ENCODE measurements at regions not wholly inside any gene's neighbourhood (a gene's known extent, or its start where the extent isn't known, plus 50 kb on each side); places are given as distances from the start of the nearest gene placed in this dataset.

- Mint-ChIP-seq H3K27me3 (peaks cover 0 to 20% (median 7%) of the 10 kb centered on the region in 5 donors), H3K36me3 (peaks cover 0 to 5% (median 0%) of the 10 kb centered on the region in 5 donors), H3K27ac (no peak overlapping the region), H3K9me3 (peaks cover 1 to 27% (median 10%) of the 10 kb centered on the region in 11 donors), H3K4me3 (no peak overlapping the region), H3K4me1 (peaks cover 0 to 2% (median 0%) of the 10 kb centered on the region in 7 donors)
- no peak overlapping the region for H3K27ac ChIP-seq (ENCODE audit: low read depth, low read length)
- H3K27me3 ChIP-seq (ENCODE audit: control insufficient read depth in 2 of 2, insufficient read depth in 2 of 2, low read length in 2 of 2), result no peaks in the 10 kb centered on the region
- H3K4me1 ChIP-seq (ENCODE audit: control insufficient read depth in 2 of 2, insufficient read depth in 2 of 2, low read length in 2 of 2), result no peaks in the 10 kb centered on the region
- peaks cover 0 to 6% (median 0%) of the 10 kb centered on the region in 3 experiments for H3K9me3 ChIP-seq (ENCODE audit: control insufficient read depth in 2 of 3, low read length in 3 of 3)
- intact Hi-C loops (cut with micrococcal nuclease), result no loop called here
- H3K36me3 ChIP-seq (ENCODE audit: control insufficient read depth in 2 of 3, insufficient read depth in 3 of 3, low read length in 3 of 3), result no peaks in the 10 kb centered on the region
- POLR2A ChIA-PET, result no interaction called here
- CTCF ChIA-PET, result no interaction called here
- no peak overlapping the region for H3K4me3 ChIP-seq (ENCODE audit: low read length)
- DNase-seq (no peak), ATAC-seq (no peak)
Measured at GRCh38 chr2:118524911-118525310, 322.5 kb downstream of the EN1 start.

DNA sequence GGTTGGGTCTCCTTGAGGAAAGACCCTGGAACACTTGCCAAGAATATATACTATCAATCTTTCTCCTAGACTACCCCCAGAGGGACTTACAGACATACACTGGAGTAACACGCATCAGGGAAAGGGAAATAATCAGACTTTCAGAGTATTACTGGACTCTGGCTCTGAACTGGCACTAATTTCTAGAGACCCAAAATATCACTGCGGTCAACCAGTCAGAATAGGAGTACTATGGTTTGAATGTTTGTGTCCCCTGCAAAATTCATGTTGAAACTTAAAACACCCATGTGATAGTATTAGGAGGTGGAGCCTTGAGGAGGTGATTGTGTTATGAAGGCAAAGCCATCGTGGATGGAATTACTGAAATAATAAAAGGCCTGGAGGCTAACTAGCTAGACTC is 323.7 kb downstream of the EN1 start:
- no peak overlapping the region for H3K27ac Mint-ChIP-seq
- ChIA-PET CTCF (no interaction called here), POLR2A (no interaction called here)
- intact Hi-C loops (cut with micrococcal nuclease), result no loop called here
- no peak for DNase-seq
- H3K4me1 ChIP-seq (ENCODE audit: control insufficient read depth in 2 of 2, insufficient read depth in 2 of 2, low read length in 2 of 2), result no peaks in the 10 kb centered on the region
- no peak overlapping the region for H3K4me3 Mint-ChIP-seq
- H3K36me3 Mint-ChIP-seq, result peaks cover 0 to 5% (median 0%) of the 10 kb centered on the region in 5 donors
- no peaks in the 10 kb centered on the region for H3K4me1 Mint-ChIP-seq
- H3K27ac ChIP-seq (ENCODE audit: low read depth, low read length), result no peak overlapping the region
- peaks cover 0 to 38% (median 11%) of the 10 kb centered on the region in 11 donors for H3K9me3 Mint-ChIP-seq
- H3K9me3 ChIP-seq (ENCODE audit: control insufficient read depth in 2 of 3, low read length in 3 of 3), result peaks cover 0 to 6% (median 0%) of the 10 kb centered on the region in 3 experiments
- no peaks in the 10 kb centered on the region for H3K27me3 ChIP-seq (ENCODE audit: control insufficient read depth in 2 of 2, insufficient read depth in 2 of 2, low read length in 2 of 2)
- no peak overlapping the region for H3K4me3 ChIP-seq (ENCODE audit: low read length)
- no peaks in the 10 kb centered on the region for H3K36me3 ChIP-seq (ENCODE audit: control insufficient read depth in 2 of 3, insufficient read depth in 3 of 3, low read length in 3 of 3)
- ATAC-seq, result no peak
- H3K27me3 Mint-ChIP-seq, result peaks cover 0 to 17% (median 4%) of the 10 kb centered on the region in 5 donors

DNA sequence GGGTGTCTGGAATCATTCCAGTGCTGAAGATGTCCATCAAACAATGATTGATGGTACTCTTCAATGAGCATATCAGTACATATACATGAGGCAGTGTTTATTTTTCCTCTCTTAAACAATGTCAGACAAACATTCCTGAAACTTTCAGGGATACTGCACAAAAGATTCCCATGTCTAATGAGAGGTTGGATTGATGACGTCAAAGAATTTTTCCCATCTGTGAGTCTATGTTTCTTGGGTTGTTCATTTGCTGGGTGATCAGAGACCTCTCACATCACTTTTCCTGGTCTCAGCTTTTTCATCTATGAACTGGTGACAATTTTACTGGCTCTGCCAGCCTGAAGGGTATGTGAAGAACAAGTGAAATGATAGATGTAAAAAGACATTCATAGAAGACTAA is 325.5 kb downstream of the EN1 start:
- ChIA-PET POLR2A (no interaction called here), CTCF (no interaction called here)
- Histone ChIP-seq H3K27ac (ENCODE audit: low read depth, low read length) (no peak overlapping the region), H3K4me3 (ENCODE audit: low read length) (no peak overlapping the region), H3K9me3 (ENCODE audit: control insufficient read depth in 2 of 3, low read length in 3 of 3) (peaks cover 0 to 6% (median 0%) of the 10 kb centered on the region in 3 experiments), H3K4me1 (ENCODE audit: control insufficient read depth in 2 of 2, insufficient read depth in 2 of 2, low read length in 2 of 2) (no peaks in the 10 kb centered on the region), H3K27me3 (ENCODE audit: control insufficient read depth in 2 of 2, insufficient read depth in 2 of 2, low read length in 2 of 2) (no peaks in the 10 kb centered on the region), H3K36me3 (ENCODE audit: control insufficient read depth in 2 of 3, insufficient read depth in 3 of 3, low read length in 3 of 3) (no peaks in the 10 kb centered on the region)
- Mint-ChIP-seq H3K27me3 (peaks cover 0 to 12% (median 4%) of the 10 kb centered on the region in 5 donors), H3K4me3 (no peak overlapping the region), H3K4me1 (no peaks in the 10 kb centered on the region), H3K9me3 (peaks cover 0 to 40% (median 13%) of the 10 kb centered on the region in 11 donors), H3K36me3 (peaks cover 0 to 5% (median 0%) of the 10 kb centered on the region in 5 donors), H3K27ac (no peak overlapping the region)
- intact Hi-C loops (cut with micrococcal nuclease), result no loop called here
- DNase-seq (no peak), ATAC-seq (no peak)

GRCh38 chr2:118521272-118521671 is 326.2 kb downstream of the EN1 start:
- Histone ChIP-seq H3K9me3 (ENCODE audit: control insufficient read depth in 2 of 3, low read length in 3 of 3) (peaks cover 0 to 6% (median 0%) of the 10 kb centered on the region in 3 experiments), H3K27me3 (ENCODE audit: control insufficient read depth in 2 of 2, insufficient read depth in 2 of 2, low read length in 2 of 2) (no peaks in the 10 kb centered on the region), H3K4me3 (ENCODE audit: low read length) (no peak overlapping the region), H3K27ac (ENCODE audit: low read depth, low read length) (no peak overlapping the region), H3K36me3 (ENCODE audit: control insufficient read depth in 2 of 3, insufficient read depth in 3 of 3, low read length in 3 of 3) (no peaks in the 10 kb centered on the region), H3K4me1 (ENCODE audit: control insufficient read depth in 2 of 2, insufficient read depth in 2 of 2, low read length in 2 of 2) (no peaks in the 10 kb centered on the region)
- DNase-seq, result no peak
- Mint-ChIP-seq H3K9me3 (peaks cover 0 to 40% (median 13%) of the 10 kb centered on the region in 11 donors), H3K36me3 (peaks cover 0 to 5% (median 0%) of the 10 kb centered on the region in 5 donors), H3K4me1 (no peaks in the 10 kb centered on the region), H3K27me3 (peaks cover 0 to 12% (median 4%) of the 10 kb centered on the region in 5 donors), H3K4me3 (no peak overlapping the region), H3K27ac (no peak overlapping the region)
- ATAC-seq, result no peak
- POLR2A ChIA-PET, result no interaction called here
- CTCF ChIA-PET, result no interaction called here
- intact Hi-C loops (cut with micrococcal nuclease), result no loop called here

- CTCF ChIA-PET, result interaction anchor here (0.6 kb wide), 1 partner anchor 15 kb away, joined by 3 read pairs; no protein-coding TSS in a partner anchor
- Histone ChIP-seq H3K27me3 (ENCODE audit: control insufficient read depth in 2 of 2, insufficient read depth in 2 of 2, low read length in 2 of 2) (no peaks in the 10 kb centered on the region), H3K9me3 (ENCODE audit: control insufficient read depth in 2 of 3, low read length in 3 of 3) (peaks cover 0 to 6% (median 0%) of the 10 kb centered on the region in 3 experiments), H3K4me3 (ENCODE audit: low read length) (no peak overlapping the region), H3K4me1 (ENCODE audit: control insufficient read depth in 2 of 2, insufficient read depth in 2 of 2, low read length in 2 of 2) (no peaks in the 10 kb centered on the region), H3K36me3 (ENCODE audit: control insufficient read depth in 2 of 3, insufficient read depth in 3 of 3, low read length in 3 of 3) (no peaks in the 10 kb centered on the region), H3K27ac (ENCODE audit: low read depth, low read length) (no peak overlapping the region)
- DNase-seq (no peak), ATAC-seq (no peak)
- intact Hi-C loops (cut with micrococcal nuclease), result no loop called here
- Mint-ChIP-seq H3K4me3 (no peak overlapping the region), H3K27me3 (peaks cover 0 to 7% (median 4%) of the 10 kb centered on the region in 5 donors), H3K36me3 (peaks cover 0 to 5% (median 0%) of the 10 kb centered on the region in 5 donors), H3K27ac (no peak overlapping the region), H3K9me3 (peaks cover 0 to 40% (median 16%) of the 10 kb centered on the region in 11 donors), H3K4me1 (no peaks in the 10 kb centered on the region)
- POLR2A ChIA-PET, result no interaction called here
Measured at GRCh38 chr2:118520246-118520645, 327.2 kb downstream of the EN1 start.

DNA sequence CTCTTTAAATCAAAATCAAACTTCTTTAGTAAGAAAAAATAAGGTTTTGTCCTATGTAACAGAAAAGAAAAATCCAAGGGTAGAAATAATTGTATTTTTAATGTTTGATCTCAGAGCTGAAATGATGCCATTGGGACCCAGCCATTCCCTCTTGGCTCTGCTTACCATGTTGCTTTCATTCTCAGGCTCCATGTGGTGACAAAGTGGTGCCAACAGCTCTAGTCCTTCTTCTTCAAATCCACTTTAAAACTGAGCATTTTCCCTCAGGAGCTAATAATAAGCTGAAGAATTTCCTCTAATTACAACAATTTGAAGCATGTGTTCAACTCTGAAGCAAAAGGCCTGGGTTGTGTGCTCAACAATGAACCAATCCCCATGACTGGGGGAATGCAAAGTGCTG is 327.9 kb downstream of the EN1 start:
- Histone ChIP-seq H3K27ac (ENCODE audit: low read depth, low read length) (no peak overlapping the region), H3K36me3 (ENCODE audit: control insufficient read depth in 2 of 3, insufficient read depth in 3 of 3, low read length in 3 of 3) (no peaks in the 10 kb centered on the region), H3K4me1 (ENCODE audit: control insufficient read depth in 2 of 2, insufficient read depth in 2 of 2, low read length in 2 of 2) (no peaks in the 10 kb centered on the region), H3K4me3 (ENCODE audit: low read length) (no peak overlapping the region), H3K9me3 (ENCODE audit: control insufficient read depth in 2 of 3, low read length in 3 of 3) (peaks cover 0 to 6% (median 0%) of the 10 kb centered on the region in 3 experiments), H3K27me3 (ENCODE audit: control insufficient read depth in 2 of 2, insufficient read depth in 2 of 2, low read length in 2 of 2) (no peaks in the 10 kb centered on the region)
- DNase-seq, result no peak
- no peak for ATAC-seq
- Mint-ChIP-seq H3K4me1 (no peaks in the 10 kb centered on the region), H3K36me3 (peaks cover 0 to 5% (median 0%) of the 10 kb centered on the region in 5 donors), H3K27me3 (peaks cover 0 to 12% (median 5%) of the 10 kb centered on the region in 5 donors), H3K4me3 (no peak overlapping the region), H3K27ac (no peak overlapping the region), H3K9me3 (peaks cover 0 to 45% (median 17%) of the 10 kb centered on the region in 11 donors)
- CTCF ChIA-PET, result no interaction called here
- intact Hi-C loops (cut with micrococcal nuclease), result no loop called here
- POLR2A ChIA-PET, result no interaction called here

DNA sequence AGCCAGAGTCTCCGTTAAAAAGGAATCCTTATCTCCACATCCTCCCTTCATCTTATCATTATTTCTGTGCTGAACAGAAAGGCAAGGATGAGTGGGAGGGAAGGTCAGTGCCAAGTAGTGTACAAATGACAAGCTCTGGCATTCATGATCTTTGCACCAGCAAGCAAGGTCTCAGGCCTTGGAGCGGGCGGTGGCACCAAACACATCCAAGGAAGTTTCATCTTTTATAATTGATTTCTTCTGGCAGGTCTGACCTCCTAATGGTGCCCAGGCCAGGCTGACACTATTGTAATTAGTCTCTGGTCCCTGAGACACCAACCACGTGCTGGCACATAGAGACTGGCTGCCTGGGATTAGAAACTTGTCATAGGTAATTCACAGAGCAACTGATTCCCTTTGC is 336.6 kb downstream of the EN1 start:
- H3K27me3 Mint-ChIP-seq, result peaks cover 0 to 34% (median 22%) of the 10 kb centered on the region in 5 donors
- H3K9me3 Mint-ChIP-seq, result peaks cover 0 to 10% (median 3%) of the 10 kb centered on the region in 11 donors
- Histone ChIP-seq H3K4me3 (ENCODE audit: low read length) (no peak overlapping the region), H3K27me3 (ENCODE audit: control insufficient read depth in 2 of 2, insufficient read depth in 2 of 2, low read length in 2 of 2) (peaks cover 0 to 4% of the 10 kb centered on the region in 2 donors), H3K4me1 (ENCODE audit: control insufficient read depth in 2 of 2, insufficient read depth in 2 of 2, low read length in 2 of 2) (no peaks in the 10 kb centered on the region), H3K36me3 (ENCODE audit: control insufficient read depth in 2 of 3, insufficient read depth in 3 of 3, low read length in 3 of 3) (no peaks in the 10 kb centered on the region), H3K9me3 (ENCODE audit: control insufficient read depth in 2 of 3, low read length in 3 of 3) (no peaks in the 10 kb centered on the region), H3K27ac (ENCODE audit: low read depth, low read length) (no peak overlapping the region)
- POLR2A ChIA-PET, result no interaction called here
- H3K27ac Mint-ChIP-seq, result no peak overlapping the region
- CTCF ChIA-PET, result no interaction called here
- intact Hi-C loops (cut with micrococcal nuclease), result no loop called here
- no peak overlapping the region for H3K4me3 Mint-ChIP-seq
- H3K4me1 Mint-ChIP-seq, result no peaks in the 10 kb centered on the region
- DNase-seq, result no peak
- ATAC-seq, result no peak
- no peaks in the 10 kb centered on the region for H3K36me3 Mint-ChIP-seq

Data from naive thymus-derived CD4-positive, alpha-beta T cell (primary cell).